GM12878 (cell line): ENCODE measurements at regions not wholly inside any gene's neighbourhood (a gene's known extent, or its start where the extent isn't known, plus 50 kb on each side); places are given as distances from the start of the nearest gene placed in this dataset.

Experiments
- ATAC-seq: fragments of 200-7000 bp; cut with Tn5 transposase; 3 replicates; pipeline ENCODE4 v1.9.1; 2020; ENCODE audit warnings: mild to moderate bottlenecking, moderate library complexity
- BruUV-seq: library from RNA; stranded (reverse); fragments of 400-500 nt; replicated peaks from 2 replicates; lab custom pipeline; 2021; lab: Mats Ljungman, UMichigan
- CTCF ChIA-PET: fragments of 300-600 bp; sonication (Branson Sonifier 250); formaldehyde crosslinking; extraction: SDS; loops from one replicate; lab custom pipeline; 2021; ENCODE audit warnings: inconsistent platforms; lab: Yijun Ruan, JAX
- POLR2A ChIA-PET: fragments of 350-600 bp; formaldehyde crosslinking; extraction: SDS; loops from one replicate; lab custom pipeline; 2021; ENCODE audit warnings: inconsistent platforms; lab: Charles Lee
- RAD21 ChIA-PET: fragments of 300-600 bp; sonication (Branson Sonifier 250); formaldehyde crosslinking; loops from one replicate; lab custom pipeline; 2023; ENCODE audit warnings: antibody characterized with exemption; ENCODE audit not compliant: unreplicated experiment; lab: Charles Lee
- SMC1A ChIA-PET: fragments of 300-600 bp; sonication (Branson Sonifier 250); formaldehyde crosslinking; loops from one replicate; lab custom pipeline; 2023; ENCODE audit not compliant: unreplicated experiment, uncharacterized antibody; lab: Charles Lee
- DNase-seq: peaks from one replicate; pipeline ENCODE4 v3.0.0-alpha.2; 2011; ENCODE audit warnings: low read depth, low spot score
- FAIRE-seq: peaks from 3 replicates; lab custom pipeline; 2011; peaks lifted over from hg19 to GRCh38; lab: Jason Lieb, UNC
- H2AFZ ChIP-seq: 2 replicates; pipeline ENCODE4 v1.6.0; 2011; ENCODE audit warnings: low read depth, low read length, control low read depth; ENCODE audit not compliant: control insufficient read depth
- H3K27ac ChIP-seq: 2 replicates; pipeline ENCODE4 v1.5.1; 2011; ENCODE audit warnings: control low read depth; ENCODE audit not compliant: control insufficient read depth, insufficient read depth
- H3K27me3 ChIP-seq, 2 experiments: replicated peaks in 1 of 2; 2 replicates each; pipeline versions ENCODE4 v1.6.0 to v1.6.1; 2011; ENCODE audit warnings: low read length in 1 of 2; ENCODE audit not compliant: control insufficient read depth in 2 of 2, insufficient read depth in 2 of 2
- H3K36me3 ChIP-seq, 2 experiments: 2 replicates each; pipeline ENCODE4 v1.5.1; 2011; ENCODE audit warnings: low read length in 1 of 2; ENCODE audit not compliant: control insufficient read depth in 2 of 2, insufficient read depth in 2 of 2
- H3K4me1 ChIP-seq: 2 replicates; pipeline ENCODE4 v1.6.1; 2011; ENCODE audit warnings: mild to moderate bottlenecking, low read length, moderate library complexity, mixed read lengths; ENCODE audit not compliant: control insufficient read depth, insufficient read depth
- H3K4me2 ChIP-seq: 2 replicates; pipeline ENCODE4 v1.6.0; 2011; ENCODE audit warnings: control low read depth; ENCODE audit not compliant: control insufficient read depth, insufficient read depth
- H3K4me3 ChIP-seq: fragments of 200-600 bp; sonication (generic); 2 replicates; pipeline ENCODE4 v1.5.1; 2016
- H3K79me2 ChIP-seq: 2 replicates; pipeline ENCODE4 v1.6.0; 2011; ENCODE audit warnings: low read length; ENCODE audit not compliant: control insufficient read depth, insufficient read depth
- H3K9ac ChIP-seq: 2 replicates; pipeline ENCODE4 v1.8.0; 2011; ENCODE audit warnings: low read length, control low read depth, mixed read lengths; ENCODE audit not compliant: control insufficient read depth, insufficient read depth
- H3K9me3 ChIP-seq: replicated peaks from 3 replicates; pipeline ENCODE4 v1.5.1; 2011; ENCODE audit warnings: mild to moderate bottlenecking, low read length; ENCODE audit not compliant: control insufficient read depth, insufficient read depth
- H4K20me1 ChIP-seq: 2 replicates; pipeline ENCODE4 v1.6.0; 2011; ENCODE audit not compliant: control insufficient read depth, insufficient read depth
- CEBPZ ChIP-seq: fragments of 150-350 bp; IDR thresholded peaks from 2 replicates; pipeline ENCODE4 v1.6.1; 2016; ENCODE audit warnings: low read depth, low read length
- CTCF ChIP-seq, 3 experiments: IDR thresholded peaks in 2 of 3; conservative IDR thresholded peaks in 1 of 3; 2 replicates each; pipeline ENCODE4 v1.5.1; 2011; ENCODE audit warnings: low read depth in 3 of 3, low read length in 3 of 3, mild to moderate bottlenecking in 3 of 3, control low read depth in 2 of 3, moderate library complexity in 2 of 3, inconsistent platforms in 1 of 3, mixed read lengths in 1 of 3; ENCODE audit not compliant: control insufficient read depth in 2 of 3, insufficient read depth in 1 of 3; ENCODE audit errors: extremely low read depth in 1 of 3
- IRF3 ChIP-seq: fragments of 450-650 bp; IDR thresholded peaks from 2 replicates; pipeline ENCODE4 v1.6.1; 2014; ENCODE audit warnings: mild to moderate bottlenecking
- KDM1A ChIP-seq: fragments of 200-600 bp; sonication (generic); IDR thresholded peaks from 2 replicates; pipeline ENCODE4 v1.6.1; 2016; ENCODE audit warnings: borderline replicate concordance
- LARP7 ChIP-seq: fragments of 450-650 bp; IDR thresholded peaks from 2 replicates; pipeline ENCODE4 v1.6.1; 2017; ENCODE audit warnings: mild to moderate bottlenecking
- NFYB ChIP-seq: IDR thresholded peaks from 2 replicates; pipeline ENCODE4 v1.6.1; 2011; ENCODE audit warnings: low read depth, mild to moderate bottlenecking, low read length, improper control_type of control experiment, moderate library complexity; ENCODE audit not compliant: insufficient read depth
- TCF7 ChIP-seq: IDR thresholded peaks from 2 replicates; pipeline ENCODE4 v1.6.1; 2014; ENCODE audit warnings: antibody characterized with exemption, borderline replicate concordance
- USF1 ChIP-seq: IDR thresholded peaks from 2 replicates; pipeline ENCODE4 v1.6.1; 2011; ENCODE audit warnings: borderline replicate concordance, low read depth, mild to moderate bottlenecking, moderate library complexity, mixed read lengths, low read length; ENCODE audit not compliant: insufficient read depth; ENCODE audit errors: extremely low read length
- ZNF24 ChIP-seq: fragments of 450-650 bp; IDR thresholded peaks from 2 replicates; pipeline ENCODE4 v1.6.1; 2017; ENCODE audit warnings: antibody characterized with exemption, mild to moderate bottlenecking
- WGBS: methylation state at CpG from one replicate; pipeline ENCODE4 v1.1.6; 2016; ENCODE audit warnings: low lambda C conversion rate; ENCODE audit not compliant: insufficient replicate concordance, insufficient coverage; ENCODE audit errors: missing lambda C conversion rate; 5-methylcytosine and 5-hydroxymethylcytosine counted together
- in situ Hi-C: fragments of 300-500 bp; cut with MboI; formaldehyde crosslinking; loops from 9 replicates; pipeline ENCODE4 v1.14.3; 2018; ENCODE audit warnings: mixed read lengths
- intact Hi-C: fragments of 100-400 bp; cut with micrococcal nuclease; formaldehyde crosslinking; loops from one replicate; pipeline ENCODE4 v1.14.2; 2022; ENCODE audit not compliant: unreplicated experiment

GRCh38 chr1:89459081-89459480 is 65.5 kb upstream of the LRRC8B start (continued):
- no peak for TF ChIP-seq CEBPZ
- TF ChIP-seq ZNF24 = no peak
- no peak for TF ChIP-seq TCF7
- no peak for TF ChIP-seq LARP7
- TF ChIP-seq NFYB = no peak
- no peak for TF ChIP-seq USF1
- TF ChIP-seq IRF3 = no peak
- no peak for TF ChIP-seq KDM1A

GRCh38 chr1:89460325-89460724 is 64.3 kb upstream of the LRRC8B start:
- BruUV-seq = no TSS peak
- RAD21 ChIA-PET = no interaction called here
- Histone ChIP-seq H3K36me3 (no peaks in the 10 kb centered on the region), H3K9ac (no peak overlapping the region), H3K4me1 (no peaks in the 10 kb centered on the region), H3K27me3 (no peaks in the 10 kb centered on the region; a peak in 1 of 4 replicates), H4K20me1 (no peaks in the 10 kb centered on the region), H3K79me2 (no peaks in the 10 kb centered on the region), H3K4me3 (no peak overlapping the region), H3K4me2 (no peak overlapping the region), H3K9me3 (no peaks in the 10 kb centered on the region), H2AFZ (no peak overlapping the region), H3K27ac (no peak overlapping the region)
- POLR2A ChIA-PET = no interaction called here
- CTCF ChIA-PET = interaction anchor here (1.0 kb wide), 1 partner anchor 137 kb away, joined by 3 read pairs; no protein-coding TSS in a partner anchor
- SMC1A ChIA-PET = no interaction called here
- ATAC-seq (no peak), DNase-seq (no peak), FAIRE-seq (no peak)
- in situ Hi-C loops = no loop called here
- intact Hi-C loops = no loop called here
- 29% methylated on average over 1 of the region's 1 CpG for WGBS
- TF ChIP-seq CTCF (IDR thresholded peaks at IDR 0.05 in 2 of 3, conservative IDR thresholded peaks at IDR 0.05 in 1 of 3; ENCODE audit: control insufficient read depth in 2 of 3, extremely low read depth in 1 of 3, insufficient read depth in 1 of 3, low read depth in 3 of 3, low read length in 3 of 3) (no peak), USF1 (no peak)
